Right renal cortex interstitium (tissue), 3 donors: ENCODE measurements at regions not wholly inside any gene's neighbourhood (a gene's known extent, or its start where the extent isn't known, plus 50 kb on each side); places are given as distances from the start of the nearest gene placed in this dataset.
"Not testable (repeated sequence)": the region's sequence is repeated elsewhere in the genome, so short reads cannot be mapped to it uniquely, and the experiment has no call there.

Source experiments
- DNase-seq, 3 donors: peaks; one replicate each; pipeline ENCODE4 v3.0.0-alpha.2; 2013; ENCODE audit warnings: low read depth in 3 of 3, low spot score in 2 of 3

- DNase-seq = no peak
These were observed 112.3 kb downstream of the PCSK1 start for GRCh38 chr5:96320797-96321196.

GRCh38 chr5:96319981-96320739 lies 112.9 kb downstream of the PCSK1 start:
- not testable (repeated sequence) for DNase-seq

GRCh38 chr5:96318569-96319110 lies 114.4 kb downstream of the PCSK1 start:
- DNase-seq = no peak

GRCh38 chr5:96317945-96318344 lies 115.1 kb downstream of the PCSK1 start:
- no peak for DNase-seq

GRCh38 chr5:96316487-96316886 lies 116.6 kb downstream of the PCSK1 start:
- DNase-seq = no peak

GRCh38 chr5:96316017-96316416 lies 117.0 kb downstream of the PCSK1 start:
- DNase-seq = no peak

- DNase-seq = no peak
These were observed 117.6 kb downstream of the PCSK1 start for GRCh38 chr5:96315431-96315830.

GRCh38 chr5:96312383-96312782 lies 120.7 kb downstream of the PCSK1 start:
- DNase-seq = no peak

GRCh38 chr5:96307047-96307446 lies 126.0 kb downstream of the PCSK1 start:
- not testable (repeated sequence) for DNase-seq

GRCh38 chr5:96302174-96302738 lies 130.8 kb downstream of the PCSK1 start:
- no peak for DNase-seq

- no peak for DNase-seq
These were observed 132.1 kb downstream of the PCSK1 start for GRCh38 chr5:96300976-96301375.

GRCh38 chr5:96297867-96298266 lies 135.2 kb downstream of the PCSK1 start:
- no peak for DNase-seq

GRCh38 chr5:96297290-96297689 lies 135.8 kb downstream of the PCSK1 start:
- no peak for DNase-seq

- no peak for DNase-seq
These were observed 138.2 kb downstream of the PCSK1 start for GRCh38 chr5:96294884-96295202.

- no peak for DNase-seq
These were observed 138.8 kb downstream of the PCSK1 start for GRCh38 chr5:96293966-96294883.

GRCh38 chr5:96292582-96293247 lies 140.3 kb downstream of the PCSK1 start:
- DNase-seq = no peak

- not testable (repeated sequence) for DNase-seq
These were observed 143.8 kb downstream of the PCSK1 start for GRCh38 chr5:96289287-96289686.

- no peak for DNase-seq
These were observed 144.2 kb downstream of the PCSK1 start for GRCh38 chr5:96288845-96289185.

- DNase-seq = no peak
These were observed 144.7 kb downstream of the PCSK1 start for GRCh38 chr5:96288166-96288844.

GRCh38 chr5:96287136-96287535 lies 145.9 kb downstream of the PCSK1 start:
- no peak for DNase-seq
